ENCODE measurements at regions not wholly inside any gene's neighbourhood (a gene's known extent, or its start where the extent isn't known, plus 50 kb on each side); places are given as distances from the start of the nearest gene placed in this dataset.

GRCh38 chrY:8618302-8618701, 719.0 kb upstream of the TSPY4 start:
- H3K27ac ChIP-seq (ENCODE audit: low read depth) = no peak overlapping the region
- no peak overlapping the region for H3K4me3 ChIP-seq
- Mint-ChIP-seq H3K4me1 (no peaks in the 10 kb centered on the region), H3K27ac (no peak overlapping the region), H3K36me3 (ENCODE audit: low read depth) (peaks cover 3% of the 10 kb centered on the region; the same call in 1 of the 3 replicates), H3K4me3 (no peak overlapping the region), H3K9me3 (peaks cover 85% of the 10 kb centered on the region), H3K27me3 (ENCODE audit: insufficient read depth, low read depth, poor library complexity) (peaks cover 2% of the 10 kb centered on the region)
- ATAC-seq (no peak), DNase-seq (ENCODE audit: low spot score) (no peak)
- no peaks in the 10 kb centered on the region for H3K79me2 ChIP-seq (replicated peaks; ENCODE audit: insufficient read depth)
- H3K27me3 ChIP-seq (ENCODE audit: insufficient read depth) = no peaks in the 10 kb centered on the region
- H3K36me3 ChIP-seq (ENCODE audit: insufficient read depth) = no peaks in the 10 kb centered on the region
- no peak for TF ChIP-seq JUNB (IDR thresholded peaks at IDR 0.05; ENCODE audit: unreplicated experiment)
- no peak for TF ChIP-seq REST (IDR thresholded peaks at IDR 0.05; ENCODE audit: unreplicated experiment)
- TF ChIP-seq CREB1 (CRISPR knock-in tag; IDR thresholded peaks at IDR 0.05; ENCODE audit: low read depth) = no peak
- no peak for TF ChIP-seq EZH2 (IDR thresholded peaks at IDR 0.05; ENCODE audit: low read depth, unreplicated experiment)
- TF ChIP-seq POLR2AphosphoS5 (IDR thresholded peaks at IDR 0.05; ENCODE audit: low read depth) = no peak
- no peaks in the 10 kb centered on the region for H4K20me1 ChIP-seq (replicated peaks; ENCODE audit: insufficient read depth)
- no peak overlapping the region for H2AFZ ChIP-seq
- H3F3A ChIP-seq (replicated peaks; ENCODE audit: low read depth) = no peaks in the 10 kb centered on the region
- H3K9me2 ChIP-seq (ENCODE audit: insufficient read depth) = no peaks in the 10 kb centered on the region
- H3K4me2 ChIP-seq = no peak overlapping the region
- H3K4me1 ChIP-seq (ENCODE audit: insufficient read depth) = no peaks in the 10 kb centered on the region

DNA sequence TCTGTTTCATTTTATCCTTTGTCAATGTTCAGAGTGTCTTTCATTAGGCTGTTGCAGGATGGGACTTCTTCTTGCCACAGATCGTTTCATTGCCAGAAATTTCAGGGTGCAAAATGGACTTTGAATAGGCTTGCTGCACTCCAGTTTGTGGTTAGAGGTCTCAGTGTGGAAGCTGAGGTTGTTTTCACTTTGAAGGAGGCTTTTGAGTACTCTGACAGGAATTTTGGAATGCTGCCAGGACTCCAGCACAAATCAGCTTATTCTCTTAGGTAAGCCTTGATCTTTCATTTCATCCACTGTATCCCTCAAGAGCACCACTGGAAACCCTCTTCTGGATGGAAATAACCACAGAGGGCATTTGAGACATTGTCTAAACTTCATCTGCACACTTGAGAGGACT, 715.1 kb upstream of the TSPY4 start:
- Histone ChIP-seq H3K4me2 (no peak overlapping the region), H3F3A (replicated peaks; ENCODE audit: low read depth) (no peaks in the 10 kb centered on the region), H3K79me2 (replicated peaks; ENCODE audit: insufficient read depth) (no peaks in the 10 kb centered on the region), H3K27ac (ENCODE audit: low read depth) (no peak overlapping the region), H3K4me1 (ENCODE audit: insufficient read depth) (no peaks in the 10 kb centered on the region), H2AFZ (no peak overlapping the region), H3K9me2 (ENCODE audit: insufficient read depth) (no peaks in the 10 kb centered on the region), H3K27me3 (ENCODE audit: insufficient read depth) (no peaks in the 10 kb centered on the region), H3K4me3 (no peak overlapping the region), H3K36me3 (ENCODE audit: insufficient read depth) (no peaks in the 10 kb centered on the region), H4K20me1 (replicated peaks; ENCODE audit: insufficient read depth) (no peaks in the 10 kb centered on the region)
- Mint-ChIP-seq H3K27me3 (ENCODE audit: insufficient read depth, low read depth, poor library complexity) (peaks cover 2% of the 10 kb centered on the region), H3K4me3 (no peak overlapping the region), H3K27ac (no peak overlapping the region), H3K36me3 (ENCODE audit: low read depth) (peaks cover 3% of the 10 kb centered on the region; the same call in 1 of the 3 replicates), H3K9me3 (peaks cover 90% of the 10 kb centered on the region), H3K4me1 (no peaks in the 10 kb centered on the region)
- no peak for ATAC-seq
- DNase-seq (ENCODE audit: low spot score) = no peak
- TF ChIP-seq CTCF (conservative IDR thresholded peaks at IDR 0.05; ENCODE audit: low read depth in 2 of 2) (no peak), POLR2AphosphoS5 (IDR thresholded peaks at IDR 0.05; ENCODE audit: low read depth) (no peak), JUNB (IDR thresholded peaks at IDR 0.05; ENCODE audit: unreplicated experiment) (no peak), NANOG (IDR thresholded peaks at IDR 0.05; ENCODE audit: borderline replicate concordance) (no peak), EZH2 (IDR thresholded peaks at IDR 0.05; ENCODE audit: low read depth, unreplicated experiment) (no peak), ZNF462 (CRISPR knock-in tag; IDR thresholded peaks at IDR 0.05) (no peak), ZNF114 (CRISPR knock-in tag; IDR thresholded peaks at IDR 0.05) (no peak), STAT1 (IDR thresholded peaks at IDR 0.05; ENCODE audit: unreplicated experiment) (no peak), ZNF331 (CRISPR knock-in tag; IDR thresholded peaks at IDR 0.05; ENCODE audit: low read depth) (no peak)
